ENCODE measurements at regions not wholly inside any gene's neighbourhood (a gene's known extent, or its start where the extent isn't known, plus 50 kb on each side); places are given as distances from the start of the nearest gene placed in this dataset.

GRCh38 chr11:19592842-19593241 is 119.8 kb upstream of the NAV2 start:
- TF ChIP-seq, protein P1, sequence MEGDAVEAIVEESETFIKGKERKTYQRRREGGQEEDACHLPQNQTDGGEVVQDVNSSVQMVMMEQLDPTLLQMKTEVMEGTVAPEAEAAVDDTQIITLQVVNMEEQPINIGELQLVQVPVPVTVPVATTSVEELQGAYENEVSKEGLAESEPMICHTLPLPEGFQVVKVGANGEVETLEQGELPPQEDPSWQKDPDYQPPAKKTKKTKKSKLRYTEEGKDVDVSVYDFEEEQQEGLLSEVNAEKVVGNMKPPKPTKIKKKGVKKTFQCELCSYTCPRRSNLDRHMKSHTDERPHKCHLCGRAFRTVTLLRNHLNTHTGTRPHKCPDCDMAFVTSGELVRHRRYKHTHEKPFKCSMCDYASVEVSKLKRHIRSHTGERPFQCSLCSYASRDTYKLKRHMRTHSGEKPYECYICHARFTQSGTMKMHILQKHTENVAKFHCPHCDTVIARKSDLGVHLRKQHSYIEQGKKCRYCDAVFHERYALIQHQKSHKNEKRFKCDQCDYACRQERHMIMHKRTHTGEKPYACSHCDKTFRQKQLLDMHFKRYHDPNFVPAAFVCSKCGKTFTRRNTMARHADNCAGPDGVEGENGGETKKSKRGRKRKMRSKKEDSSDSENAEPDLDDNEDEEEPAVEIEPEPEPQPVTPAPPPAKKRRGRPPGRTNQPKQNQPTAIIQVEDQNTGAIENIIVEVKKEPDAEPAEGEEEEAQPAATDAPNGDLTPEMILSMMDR (IDR thresholded peaks at IDR 0.05; ENCODE audit: low read depth, low read length), result no peak
- no peak for TF ChIP-seq EZH2phosphoT487 (IDR thresholded peaks at IDR 0.05; ENCODE audit: low read depth)
